GM23338 (cell line): ENCODE measurements at regions not wholly inside any gene's neighbourhood (a gene's known extent, or its start where the extent isn't known, plus 50 kb on each side); places are given as distances from the start of the nearest gene placed in this dataset.

Source experiments
- ATAC-seq: fragments of 200-7000 bp; cut with Tn5 transposase; 3 replicates; pipeline ENCODE4 v1.9.1; 2020
- DNase-seq: peaks from one replicate; pipeline ENCODE4 v3.0.0-alpha.2; 2015; ENCODE audit warnings: low spot score
- H2AFZ ChIP-seq: fragments of 200-600 bp; sonication (generic); 2 replicates; pipeline ENCODE4 v1.8.0; 2016; ENCODE audit warnings: antibody characterized with exemption, mild to moderate bottlenecking, moderate library complexity
- H3F3A ChIP-seq: fragments of 200-600 bp; sonication (generic); replicated peaks from 2 replicates; pipeline ENCODE4 v1.8.0; 2017; ENCODE audit warnings: antibody characterized with exemption, mixed run types, low read depth
- H3K27ac ChIP-seq: fragments of 200-600 bp; sonication (generic); 2 replicates; pipeline ENCODE4 v1.6.1; 2016; ENCODE audit warnings: low read depth
- H3K27me3 ChIP-seq: fragments of 200-600 bp; sonication (generic); 2 replicates; pipeline ENCODE4 v1.8.0; 2016; ENCODE audit warnings: mild to moderate bottlenecking, mixed run types, moderate library complexity; ENCODE audit not compliant: insufficient read depth
- H3K36me3 ChIP-seq: fragments of 200-600 bp; sonication (generic); 2 replicates; pipeline ENCODE4 v1.8.0; 2016; ENCODE audit warnings: mild to moderate bottlenecking; ENCODE audit not compliant: insufficient read depth
- H3K4me1 ChIP-seq: fragments of 200-600 bp; sonication (generic); 2 replicates; pipeline ENCODE4 v1.8.0; 2016; ENCODE audit warnings: mild to moderate bottlenecking, moderate library complexity; ENCODE audit not compliant: insufficient read depth
- H3K4me2 ChIP-seq: fragments of 200-600 bp; sonication (generic); 2 replicates; pipeline ENCODE4 v1.7.1; 2017; ENCODE audit warnings: mixed run types
- H3K4me3 ChIP-seq: fragments of 200-600 bp; sonication (generic); 2 replicates; pipeline ENCODE4 v1.6.1; 2016; ENCODE audit warnings: mixed run types
- H3K79me2 ChIP-seq: fragments of 200-600 bp; sonication (generic); replicated peaks from 2 replicates; pipeline ENCODE4 v1.8.0; 2017; ENCODE audit warnings: mild to moderate bottlenecking; ENCODE audit not compliant: insufficient read depth
- H3K9me2 ChIP-seq: fragments of 200-600 bp; sonication (generic); 2 replicates; pipeline ENCODE4 v1.8.0; 2017; ENCODE audit not compliant: insufficient read depth
- H4K20me1 ChIP-seq: fragments of 200-600 bp; sonication (generic); replicated peaks from 2 replicates; pipeline ENCODE4 v1.8.0; 2017; ENCODE audit warnings: mild to moderate bottlenecking; ENCODE audit not compliant: insufficient read depth
- H3K27ac Mint-ChIP-seq: 2 replicates; pipeline ENCODE4 v1.8.0; 2020; ENCODE audit warnings: inconsistent platforms, mild to moderate bottlenecking, moderate library complexity, mixed read lengths
- H3K27me3 Mint-ChIP-seq: 3 replicates; pipeline ENCODE4 v1.8.0; 2022; ENCODE audit warnings: low read depth, mild to moderate bottlenecking, moderate library complexity, mixed read lengths, inconsistent platforms; ENCODE audit not compliant: insufficient read depth, poor library complexity
- H3K36me3 Mint-ChIP-seq: 3 replicates; pipeline ENCODE4 v1.8.0; 2021; ENCODE audit warnings: low read depth, mild to moderate bottlenecking, inconsistent platforms, moderate library complexity, mixed read lengths
- H3K4me1 Mint-ChIP-seq: 3 replicates; pipeline ENCODE4 v1.8.0; 2020; ENCODE audit warnings: mild to moderate bottlenecking, inconsistent platforms, mixed read lengths
- H3K4me3 Mint-ChIP-seq: 3 replicates; pipeline ENCODE4 v1.8.0; 2021; ENCODE audit warnings: moderate library complexity, mild to moderate bottlenecking, inconsistent platforms, mixed read lengths
- H3K9me3 Mint-ChIP-seq: 3 replicates; pipeline ENCODE4 v1.8.0; 2020; ENCODE audit warnings: moderate library complexity, mild to moderate bottlenecking, inconsistent platforms, mixed read lengths
- CREB1 ChIP-seq: fragments of 250-450 bp; sonication (Bioruptor Pico); IDR thresholded peaks from 2 replicates; pipeline ENCODE4 v1.5.0; 2020; ENCODE audit warnings: low read depth, mild to moderate bottlenecking, moderate library complexity
- CTCF ChIP-seq, 2 experiments: fragments of 200-600 bp in 1 of 2; sonication (generic) in 1 of 2; conservative IDR thresholded peaks; 2 replicates each; pipeline versions ENCODE4 v1.5.1 to v1.6.1; 2016 to 2017; ENCODE audit warnings: antibody characterized with exemption in 2 of 2, low read depth in 2 of 2, mild to moderate bottlenecking in 2 of 2, moderate library complexity in 1 of 2
- ETS1 ChIP-seq: IDR thresholded peaks from 2 replicates; pipeline ENCODE4 v1.6.1; 2016; ENCODE audit warnings: antibody characterized with exemption
- EZH2 ChIP-seq: fragments of 200-600 bp; sonication (generic); IDR thresholded peaks from one replicate; pipeline ENCODE4 v1.8.0; 2017; ENCODE audit warnings: antibody characterized with exemption, mild to moderate bottlenecking, low read depth; ENCODE audit not compliant: unreplicated experiment
- EZH2phosphoT487 ChIP-seq: fragments of 200-600 bp; sonication (generic); IDR thresholded peaks from one replicate; pipeline ENCODE4 v1.8.1; 2018; ENCODE audit warnings: antibody characterized with exemption; ENCODE audit not compliant: unreplicated experiment
- JUNB ChIP-seq: IDR thresholded peaks from one replicate; pipeline ENCODE4 v1.6.1; 2016; ENCODE audit warnings: antibody characterized with exemption; ENCODE audit not compliant: unreplicated experiment
- NANOG ChIP-seq: IDR thresholded peaks from 2 replicates; pipeline ENCODE4 v1.6.1; 2016; ENCODE audit warnings: antibody characterized with exemption, borderline replicate concordance
- POLR2AphosphoS5 ChIP-seq: IDR thresholded peaks from 2 replicates; pipeline ENCODE4 v1.6.1; 2016; ENCODE audit warnings: antibody characterized with exemption, low read depth
- STAT1 ChIP-seq: IDR thresholded peaks from one replicate; pipeline ENCODE4 v1.6.1; 2016; ENCODE audit warnings: antibody characterized with exemption; ENCODE audit not compliant: unreplicated experiment
- ZNF114 ChIP-seq: fragments of 250-450 bp; sonication (Bioruptor Pico); IDR thresholded peaks from 2 replicates; pipeline ENCODE4 v1.5.0; 2020; ENCODE audit warnings: mild to moderate bottlenecking, moderate library complexity
- TF ChIP-seq, protein P1 (sequence below): fragments of 250-450 bp; sonication (Bioruptor Pico); IDR thresholded peaks from 2 replicates; pipeline ENCODE4 v1.5.0; 2020; ENCODE audit warnings: mild to moderate bottlenecking, moderate library complexity
- TF ChIP-seq, protein P2 (sequence below): IDR thresholded peaks from one replicate; pipeline ENCODE4 v1.6.1; 2018; ENCODE audit warnings: antibody characterized with exemption; ENCODE audit not compliant: unreplicated experiment

DNA sequence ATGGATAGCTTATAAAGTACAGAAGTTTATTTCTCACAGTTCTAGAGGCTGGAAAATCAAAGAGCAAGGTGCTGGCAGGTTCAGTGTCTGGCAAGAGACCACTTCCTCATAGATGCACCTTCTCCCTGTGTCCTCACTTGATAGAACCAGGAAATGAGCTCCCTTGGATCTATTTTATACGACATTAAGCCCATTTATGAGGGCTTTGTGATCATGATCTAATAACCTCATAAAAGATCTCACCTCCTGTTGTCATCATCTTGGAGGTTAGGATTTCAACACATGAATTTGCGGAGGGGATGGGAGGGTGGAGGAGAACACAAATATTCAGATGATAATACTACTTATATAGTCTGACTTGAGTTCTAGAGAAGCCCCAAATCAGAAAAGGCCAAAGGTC lies 222.1 kb upstream of the SNX7 start (continued):
- TF ChIP-seq CTCF (conservative IDR thresholded peaks at IDR 0.05; ENCODE audit: low read depth in 2 of 2), result no peak
- TF ChIP-seq EZH2phosphoT487, result no peak
- TF ChIP-seq ETS1, result no peak
- no peak for TF ChIP-seq CREB1 (CRISPR knock-in tag)

- no peak overlapping the region for H3K4me3 Mint-ChIP-seq
- no peaks in the 10 kb centered on the region for H3K9me3 Mint-ChIP-seq
- ATAC-seq (no peak), DNase-seq (no peak)
- Histone ChIP-seq H3K27me3 (no peaks in the 10 kb centered on the region), H3K27ac (no peak overlapping the region), H3K4me1 (no peaks in the 10 kb centered on the region), H4K20me1 (no peaks in the 10 kb centered on the region), H3K4me3 (no peak overlapping the region), H3F3A (no peaks in the 10 kb centered on the region), H2AFZ (no peak overlapping the region), H3K9me2 (no peaks in the 10 kb centered on the region), H3K4me2 (no peak overlapping the region), H3K79me2 (no peaks in the 10 kb centered on the region), H3K36me3 (no peaks in the 10 kb centered on the region)
- H3K27me3 Mint-ChIP-seq, result peaks cover 3% of the 10 kb centered on the region
- H3K36me3 Mint-ChIP-seq, result no peaks in the 10 kb centered on the region
- no peaks in the 10 kb centered on the region for H3K4me1 Mint-ChIP-seq
- H3K27ac Mint-ChIP-seq, result no peak overlapping the region
- TF ChIP-seq, protein P1, sequence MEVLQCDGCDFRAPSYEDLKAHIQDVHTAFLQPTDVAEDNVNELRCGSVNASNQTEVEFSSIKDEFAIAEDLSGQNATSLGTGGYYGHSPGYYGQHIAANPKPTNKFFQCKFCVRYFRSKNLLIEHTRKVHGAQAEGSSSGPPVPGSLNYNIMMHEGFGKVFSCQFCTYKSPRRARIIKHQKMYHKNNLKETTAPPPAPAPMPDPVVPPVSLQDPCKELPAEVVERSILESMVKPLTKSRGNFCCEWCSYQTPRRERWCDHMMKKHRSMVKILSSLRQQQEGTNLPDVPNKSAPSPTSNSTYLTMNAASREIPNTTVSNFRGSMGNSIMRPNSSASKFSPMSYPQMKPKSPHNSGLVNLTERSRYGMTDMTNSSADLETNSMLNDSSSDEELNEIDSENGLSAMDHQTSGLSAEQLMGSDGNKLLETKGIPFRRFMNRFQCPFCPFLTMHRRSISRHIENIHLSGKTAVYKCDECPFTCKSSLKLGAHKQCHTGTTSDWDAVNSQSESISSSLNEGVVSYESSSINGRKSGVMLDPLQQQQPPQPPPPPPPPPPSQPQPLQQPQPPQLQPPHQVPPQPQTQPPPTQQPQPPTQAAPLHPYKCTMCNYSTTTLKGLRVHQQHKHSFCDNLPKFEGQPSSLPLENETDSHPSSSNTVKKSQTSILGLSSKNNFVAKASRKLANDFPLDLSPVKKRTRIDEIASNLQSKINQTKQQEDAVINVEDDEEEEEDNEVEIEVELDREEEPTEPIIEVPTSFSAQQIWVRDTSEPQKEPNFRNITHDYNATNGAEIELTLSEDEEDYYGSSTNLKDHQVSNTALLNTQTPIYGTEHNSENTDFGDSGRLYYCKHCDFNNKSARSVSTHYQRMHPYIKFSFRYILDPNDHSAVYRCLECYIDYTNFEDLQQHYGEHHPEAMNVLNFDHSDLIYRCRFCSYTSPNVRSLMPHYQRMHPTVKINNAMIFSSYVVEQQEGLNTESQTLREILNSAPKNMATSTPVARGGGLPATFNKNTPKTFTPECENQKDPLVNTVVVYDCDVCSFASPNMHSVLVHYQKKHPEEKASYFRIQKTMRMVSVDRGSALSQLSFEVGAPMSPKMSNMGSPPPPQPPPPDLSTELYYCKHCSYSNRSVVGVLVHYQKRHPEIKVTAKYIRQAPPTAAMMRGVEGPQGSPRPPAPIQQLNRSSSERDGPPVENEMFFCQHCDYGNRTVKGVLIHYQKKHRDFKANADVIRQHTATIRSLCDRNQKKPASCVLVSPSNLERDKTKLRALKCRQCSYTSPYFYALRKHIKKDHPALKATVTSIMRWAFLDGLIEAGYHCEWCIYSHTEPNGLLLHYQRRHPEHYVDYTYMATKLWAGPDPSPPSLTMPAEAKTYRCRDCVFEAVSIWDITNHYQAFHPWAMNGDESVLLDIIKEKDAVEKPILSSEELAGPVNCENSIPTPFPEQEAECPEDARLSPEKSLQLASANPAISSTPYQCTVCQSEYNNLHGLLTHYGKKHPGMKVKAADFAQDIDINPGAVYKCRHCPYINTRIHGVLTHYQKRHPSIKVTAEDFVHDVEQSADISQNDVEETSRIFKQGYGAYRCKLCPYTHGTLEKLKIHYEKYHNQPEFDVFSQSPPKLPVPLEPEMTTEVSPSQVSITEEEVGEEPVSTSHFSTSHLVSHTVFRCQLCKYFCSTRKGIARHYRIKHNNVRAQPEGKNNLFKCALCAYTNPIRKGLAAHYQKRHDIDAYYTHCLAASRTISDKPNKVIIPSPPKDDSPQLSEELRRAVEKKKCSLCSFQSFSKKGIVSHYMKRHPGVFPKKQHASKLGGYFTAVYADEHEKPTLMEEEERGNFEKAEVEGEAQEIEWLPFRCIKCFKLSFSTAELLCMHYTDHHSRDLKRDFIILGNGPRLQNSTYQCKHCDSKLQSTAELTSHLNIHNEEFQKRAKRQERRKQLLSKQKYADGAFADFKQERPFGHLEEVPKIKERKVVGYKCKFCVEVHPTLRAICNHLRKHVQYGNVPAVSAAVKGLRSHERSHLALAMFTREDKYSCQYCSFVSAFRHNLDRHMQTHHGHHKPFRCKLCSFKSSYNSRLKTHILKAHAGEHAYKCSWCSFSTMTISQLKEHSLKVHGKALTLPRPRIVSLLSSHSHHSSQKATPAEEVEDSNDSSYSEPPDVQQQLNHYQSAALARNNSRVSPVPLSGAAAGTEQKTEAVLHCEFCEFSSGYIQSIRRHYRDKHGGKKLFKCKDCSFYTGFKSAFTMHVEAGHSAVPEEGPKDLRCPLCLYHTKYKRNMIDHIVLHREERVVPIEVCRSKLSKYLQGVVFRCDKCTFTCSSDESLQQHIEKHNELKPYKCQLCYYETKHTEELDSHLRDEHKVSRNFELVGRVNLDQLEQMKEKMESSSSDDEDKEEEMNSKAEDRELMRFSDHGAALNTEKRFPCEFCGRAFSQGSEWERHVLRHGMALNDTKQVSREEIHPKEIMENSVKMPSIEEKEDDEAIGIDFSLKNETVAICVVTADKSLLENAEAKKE (CRISPR knock-in tag), result no peak
- TF ChIP-seq CREB1 (CRISPR knock-in tag), result no peak
- no peak for TF ChIP-seq EZH2phosphoT487
- no peak for TF ChIP-seq STAT1
- TF ChIP-seq ETS1, result no peak
- no peak for TF ChIP-seq NANOG
- TF ChIP-seq ZNF114 (CRISPR knock-in tag), result no peak
- no peak for TF ChIP-seq JUNB
- TF ChIP-seq, protein P2, sequence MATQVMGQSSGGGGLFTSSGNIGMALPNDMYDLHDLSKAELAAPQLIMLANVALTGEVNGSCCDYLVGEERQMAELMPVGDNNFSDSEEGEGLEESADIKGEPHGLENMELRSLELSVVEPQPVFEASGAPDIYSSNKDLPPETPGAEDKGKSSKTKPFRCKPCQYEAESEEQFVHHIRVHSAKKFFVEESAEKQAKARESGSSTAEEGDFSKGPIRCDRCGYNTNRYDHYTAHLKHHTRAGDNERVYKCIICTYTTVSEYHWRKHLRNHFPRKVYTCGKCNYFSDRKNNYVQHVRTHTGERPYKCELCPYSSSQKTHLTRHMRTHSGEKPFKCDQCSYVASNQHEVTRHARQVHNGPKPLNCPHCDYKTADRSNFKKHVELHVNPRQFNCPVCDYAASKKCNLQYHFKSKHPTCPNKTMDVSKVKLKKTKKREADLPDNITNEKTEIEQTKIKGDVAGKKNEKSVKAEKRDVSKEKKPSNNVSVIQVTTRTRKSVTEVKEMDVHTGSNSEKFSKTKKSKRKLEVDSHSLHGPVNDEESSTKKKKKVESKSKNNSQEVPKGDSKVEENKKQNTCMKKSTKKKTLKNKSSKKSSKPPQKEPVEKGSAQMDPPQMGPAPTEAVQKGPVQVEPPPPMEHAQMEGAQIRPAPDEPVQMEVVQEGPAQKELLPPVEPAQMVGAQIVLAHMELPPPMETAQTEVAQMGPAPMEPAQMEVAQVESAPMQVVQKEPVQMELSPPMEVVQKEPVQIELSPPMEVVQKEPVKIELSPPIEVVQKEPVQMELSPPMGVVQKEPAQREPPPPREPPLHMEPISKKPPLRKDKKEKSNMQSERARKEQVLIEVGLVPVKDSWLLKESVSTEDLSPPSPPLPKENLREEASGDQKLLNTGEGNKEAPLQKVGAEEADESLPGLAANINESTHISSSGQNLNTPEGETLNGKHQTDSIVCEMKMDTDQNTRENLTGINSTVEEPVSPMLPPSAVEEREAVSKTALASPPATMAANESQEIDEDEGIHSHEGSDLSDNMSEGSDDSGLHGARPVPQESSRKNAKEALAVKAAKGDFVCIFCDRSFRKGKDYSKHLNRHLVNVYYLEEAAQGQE, result no peak
- no peak for TF ChIP-seq POLR2AphosphoS5
- no peak for TF ChIP-seq EZH2
Observed at GRCh38 chr1:98437540-98437939, 224.0 kb upstream of the SNX7 start.
